ENCODE measurements at regions not wholly inside any gene's neighbourhood (a gene's known extent, or its start where the extent isn't known, plus 50 kb on each side); places are given as distances from the start of the nearest gene placed in this dataset.
"Not testable (repeated sequence)": the region's sequence is repeated elsewhere in the genome, so short reads cannot be mapped to it uniquely, and the experiment has no call there.

DNA sequence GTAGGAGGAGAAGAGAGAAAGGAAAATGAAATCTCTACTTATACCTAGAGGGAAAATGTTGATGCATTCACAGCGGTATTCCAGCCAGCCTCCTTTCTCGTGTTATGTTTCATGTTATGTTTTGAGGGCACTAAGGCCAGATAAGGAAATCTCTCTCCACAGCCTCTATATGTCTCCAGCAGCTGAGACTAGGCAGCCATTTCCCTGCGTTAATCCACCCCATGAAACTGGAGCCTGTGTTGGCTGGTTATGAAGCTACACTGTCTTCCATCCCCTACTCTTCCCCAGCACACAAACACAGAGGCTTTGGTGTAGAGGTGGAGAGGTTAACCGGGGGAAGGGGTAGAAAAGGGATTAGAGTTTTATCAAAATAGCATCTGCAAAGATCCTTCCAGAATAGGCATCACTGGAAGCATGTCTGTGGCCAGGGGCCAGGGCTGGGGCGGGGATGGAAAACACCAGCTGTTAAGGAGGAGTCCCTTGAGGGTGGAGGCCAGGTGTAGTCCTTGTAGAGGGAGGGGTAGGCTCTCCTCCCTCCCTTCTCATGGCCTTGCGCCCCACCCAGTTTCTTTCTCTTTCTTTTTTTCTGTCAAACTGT lies 100.9 kb upstream of the TNP1 start:
- DNase-seq = no peak

DNA sequence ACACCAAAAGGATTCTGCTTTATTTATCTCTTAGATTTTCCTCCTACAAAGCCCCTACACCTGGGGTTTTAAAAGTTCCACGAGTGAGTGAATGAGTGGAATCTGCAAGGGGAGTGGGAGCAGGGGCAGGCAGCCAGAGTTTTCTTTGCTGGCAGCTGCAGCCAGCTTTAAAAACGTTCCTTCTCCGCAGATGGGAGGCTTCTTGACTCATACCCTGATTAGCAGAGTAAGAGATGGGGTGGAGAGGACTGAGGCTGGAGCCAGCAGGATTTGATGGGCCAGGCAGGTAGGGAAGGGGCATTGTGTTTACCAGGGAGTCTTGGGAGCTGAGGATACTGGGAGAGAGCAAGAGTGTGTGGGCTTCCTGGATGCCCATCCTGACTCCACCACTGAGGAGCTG lies 99.6 kb upstream of the TNP1 start:
- DNase-seq = no peak

- no peak for DNase-seq
These were observed 97.1 kb upstream of the TNP1 start for GRCh38 chr2:216956820-216957493.

DNA sequence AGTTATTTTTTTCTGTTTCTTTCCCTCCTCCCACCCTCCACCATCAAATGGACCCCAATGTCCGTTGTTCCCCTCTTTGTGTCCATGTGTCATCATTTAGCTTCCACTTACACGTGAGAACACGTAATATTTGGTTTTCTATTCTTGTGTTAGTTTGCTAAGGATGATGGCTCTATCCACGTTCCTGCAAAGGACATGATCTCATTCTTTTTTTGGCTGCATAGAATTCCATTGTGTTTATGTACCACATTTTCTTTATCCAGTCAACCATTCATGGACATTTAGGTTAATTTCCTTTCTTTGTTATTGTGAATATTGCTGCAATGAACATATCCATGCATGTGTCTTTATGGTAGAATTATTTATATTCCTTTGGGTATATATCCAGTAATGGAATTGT lies 91.3 kb upstream of the TNP1 start:
- DNase-seq = no peak

DNA sequence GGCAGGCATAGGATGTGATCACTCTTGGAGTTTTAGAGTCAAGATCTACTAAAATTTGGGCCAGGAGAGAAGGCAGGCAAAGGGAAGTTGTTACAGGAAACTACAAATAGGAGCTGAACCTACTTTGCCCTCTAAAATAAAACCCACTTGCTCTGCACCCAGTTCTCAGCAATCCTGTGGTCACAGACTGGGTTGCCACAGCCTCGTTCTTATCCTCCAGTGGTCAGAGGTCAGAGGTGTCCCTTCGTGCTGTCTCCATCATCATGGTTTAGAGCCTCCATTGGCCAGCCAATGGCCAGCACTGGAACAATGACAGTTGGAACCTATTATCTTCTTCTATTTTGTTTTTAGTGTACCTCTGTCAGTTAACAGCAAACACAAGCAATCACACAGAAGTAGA lies 90.7 kb upstream of the TNP1 start:
- no peak for DNase-seq

DNA sequence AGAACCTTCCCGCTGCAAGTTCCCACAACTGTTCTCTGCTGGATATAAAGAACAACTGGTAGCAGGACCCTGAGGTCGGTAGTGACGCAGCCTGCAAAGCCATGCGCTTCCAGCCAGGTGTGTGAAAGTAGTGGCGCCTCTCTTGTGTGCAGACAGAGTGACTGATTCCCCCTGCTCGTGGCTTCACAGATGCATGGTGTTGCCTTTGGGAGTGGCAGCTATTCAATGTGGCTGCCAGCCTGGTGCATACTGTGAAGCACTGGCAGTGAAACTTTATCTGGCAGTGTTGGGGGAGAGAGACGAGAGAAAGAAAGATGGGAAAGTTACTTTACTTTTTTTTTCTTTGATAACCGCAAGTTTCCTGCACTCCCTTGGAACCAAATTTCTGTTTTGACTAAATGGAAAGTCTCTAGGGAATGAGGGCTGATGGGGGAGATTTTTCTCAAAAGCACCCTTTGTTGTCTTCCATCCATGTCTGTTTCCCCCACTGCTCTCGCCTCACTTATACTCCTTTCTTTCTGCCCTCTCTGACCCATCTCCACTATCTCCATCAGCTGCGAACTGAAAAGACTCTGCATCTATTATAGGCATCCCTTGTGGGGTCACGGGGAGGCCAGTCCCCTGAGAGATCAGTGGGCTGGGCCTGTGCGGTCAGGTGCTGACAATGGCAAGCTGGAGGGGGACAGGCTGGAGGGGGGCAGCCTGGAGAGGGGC lies 90.0 kb upstream of the TNP1 start:
- no peak for DNase-seq

DNA sequence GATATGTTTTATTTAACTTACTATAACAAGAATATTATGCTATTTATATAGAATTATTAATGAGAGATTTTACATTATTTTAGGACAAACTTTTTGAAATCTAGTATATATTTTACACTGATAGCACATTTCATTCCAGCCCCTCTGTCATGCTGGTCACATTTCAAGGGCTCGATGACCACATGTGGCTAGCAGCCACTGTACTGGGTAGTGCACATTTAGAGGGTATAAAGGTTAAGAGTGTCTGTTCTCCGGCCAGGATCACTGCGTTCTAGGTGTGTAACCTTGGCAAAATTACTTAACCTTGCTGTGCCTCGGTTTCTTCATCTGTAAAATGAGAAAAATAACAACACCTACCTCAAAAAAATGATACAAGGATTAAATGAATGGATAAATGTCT lies 87.2 kb upstream of the TNP1 start:
- no peak for DNase-seq

- no peak for DNase-seq
These were observed 84.9 kb upstream of the TNP1 start for GRCh38 chr2:216944733-216945132.

DNA sequence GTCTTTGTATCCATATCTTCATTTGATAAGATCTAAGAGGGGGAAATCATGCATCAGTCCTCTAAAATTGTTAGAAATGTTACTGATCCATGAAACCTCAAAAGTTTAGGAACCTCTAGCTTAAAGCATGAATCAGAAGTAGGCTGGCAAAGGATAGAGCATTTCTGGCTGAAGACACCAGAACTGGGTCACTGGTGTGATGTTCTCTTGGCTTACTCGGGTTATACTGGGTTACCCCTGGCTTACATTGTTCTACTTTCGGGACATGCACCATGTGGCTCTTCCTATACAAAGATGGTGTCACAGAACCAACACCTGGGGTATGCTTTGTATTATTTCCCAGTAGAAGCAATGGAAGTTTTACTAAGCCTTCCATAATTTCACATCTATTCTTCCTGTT lies 83.2 kb upstream of the TNP1 start:
- DNase-seq = no peak

GRCh38 chr2:216942465-216942864 lies 82.6 kb upstream of the TNP1 start:
- no peak for DNase-seq

GRCh38 chr2:216942016-216942415 lies 82.2 kb upstream of the TNP1 start:
- DNase-seq = no peak

GRCh38 chr2:216936954-216937357 lies 77.1 kb upstream of the TNP1 start:
- DNase-seq = no peak

DNA sequence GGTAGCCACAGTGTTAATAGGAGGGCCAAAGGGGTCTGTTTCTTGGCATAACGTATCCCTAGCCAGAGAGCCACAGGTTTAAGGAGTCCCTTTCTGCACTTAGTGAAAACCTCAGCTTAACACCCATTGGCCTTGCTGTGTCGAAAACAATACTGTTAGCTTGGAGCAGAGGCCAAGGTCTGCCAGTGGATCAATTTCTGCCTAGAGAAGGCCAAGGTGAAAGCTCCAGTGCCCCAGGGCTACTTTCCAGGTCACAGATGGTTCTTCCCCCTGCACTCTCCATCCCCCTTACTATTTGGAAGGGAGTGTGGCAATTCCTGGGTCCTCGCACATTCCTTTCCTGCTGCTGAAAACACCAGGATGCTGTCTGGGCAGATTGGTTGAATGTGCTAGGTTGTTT lies 74.8 kb upstream of the TNP1 start:
- no peak for DNase-seq

- DNase-seq = no peak
These were observed 74.3 kb upstream of the TNP1 start for GRCh38 chr2:216934151-216934550.

DNA sequence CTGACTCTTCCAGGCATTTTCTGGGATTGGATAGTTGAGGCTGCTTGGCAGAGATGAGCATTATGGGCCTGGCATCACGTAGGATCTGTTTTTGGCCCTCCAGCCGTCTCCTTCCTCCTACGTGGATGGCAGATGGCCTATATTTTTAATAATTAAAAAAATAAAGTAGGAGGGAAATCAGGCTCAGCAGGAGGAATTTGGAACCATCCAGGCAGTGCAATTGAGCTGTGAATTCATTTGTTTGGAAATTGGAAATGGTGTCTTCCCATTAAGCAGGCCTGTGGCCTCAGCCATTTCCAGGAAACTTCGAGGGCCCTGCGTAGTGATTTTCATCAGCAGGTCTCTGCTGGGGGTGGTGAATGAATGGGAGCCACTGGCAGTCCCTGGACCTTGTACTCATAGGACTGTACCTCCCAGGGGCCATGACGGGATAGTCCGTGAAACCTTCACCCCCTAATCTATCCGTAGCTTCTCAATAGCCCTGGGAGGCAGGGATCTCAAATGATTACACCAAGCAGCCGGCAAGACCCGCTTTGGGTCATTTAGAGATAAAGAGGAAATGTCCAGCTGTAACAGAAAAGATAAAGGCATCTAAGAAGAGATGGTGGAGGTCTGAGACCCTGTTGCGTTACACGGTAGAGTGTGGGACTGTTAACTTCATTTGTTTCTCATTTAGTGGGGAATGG lies 73.1 kb upstream of the TNP1 start:
- no peak for DNase-seq

DNA sequence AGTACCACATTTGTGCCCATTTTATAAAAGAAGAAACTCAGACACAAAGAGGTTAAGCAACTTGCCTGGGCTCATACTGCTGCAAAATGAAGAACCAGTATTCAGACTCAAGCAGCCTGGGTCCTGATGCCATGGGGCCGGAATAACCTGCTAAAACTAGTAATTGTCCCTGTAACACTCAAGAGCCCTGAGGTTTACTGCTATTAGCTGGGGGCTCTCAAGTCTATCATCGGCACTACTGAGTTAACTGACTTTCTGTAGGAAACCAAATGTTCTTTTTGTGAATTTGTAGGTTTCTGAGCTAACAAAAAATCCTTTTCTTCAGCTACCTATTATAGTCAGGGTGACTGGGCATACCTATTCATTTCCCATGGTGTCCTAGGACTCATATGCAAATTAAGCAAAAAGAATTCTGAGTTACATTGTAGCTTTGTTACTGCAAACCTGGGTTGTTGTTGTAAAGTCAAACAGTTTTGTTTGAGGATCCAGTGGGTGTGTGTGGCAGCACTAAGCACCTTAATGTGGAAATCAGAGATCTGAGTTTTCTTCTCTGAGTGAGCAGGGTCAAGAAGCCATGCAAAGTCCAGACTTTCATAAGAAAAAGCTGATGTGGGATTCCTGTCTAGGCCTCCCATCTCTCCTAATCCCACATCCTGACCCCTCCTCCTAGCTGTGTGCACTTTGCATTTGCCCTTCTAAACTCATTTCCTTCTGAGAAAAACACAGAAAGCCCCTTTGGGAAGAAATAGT lies 72.4 kb upstream of the TNP1 start:
- DNase-seq = no peak

DNA sequence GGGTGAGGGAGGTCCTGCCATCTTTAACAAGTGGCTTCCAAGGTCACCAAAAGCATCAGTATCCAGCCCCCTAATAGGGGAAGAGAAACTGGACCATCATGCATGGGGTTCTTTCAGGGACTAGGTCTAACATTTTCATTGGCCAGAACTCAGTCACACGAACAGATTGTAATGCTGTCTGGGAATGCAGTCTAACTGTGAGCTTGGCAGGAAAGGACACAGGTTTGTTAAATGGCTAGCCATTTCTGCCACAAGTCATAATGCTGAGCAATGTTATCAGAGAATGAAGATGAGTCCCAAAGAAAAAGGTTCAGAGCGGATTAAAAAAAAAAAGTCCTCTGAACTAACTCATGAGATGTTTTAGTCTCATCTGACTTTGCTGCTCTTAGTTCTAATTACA lies 70.9 kb upstream of the TNP1 start:
- DNase-seq = no peak

- not testable (repeated sequence) for DNase-seq
These were observed 69.5 kb upstream of the TNP1 start for GRCh38 chr2:216929338-216929737.

DNA sequence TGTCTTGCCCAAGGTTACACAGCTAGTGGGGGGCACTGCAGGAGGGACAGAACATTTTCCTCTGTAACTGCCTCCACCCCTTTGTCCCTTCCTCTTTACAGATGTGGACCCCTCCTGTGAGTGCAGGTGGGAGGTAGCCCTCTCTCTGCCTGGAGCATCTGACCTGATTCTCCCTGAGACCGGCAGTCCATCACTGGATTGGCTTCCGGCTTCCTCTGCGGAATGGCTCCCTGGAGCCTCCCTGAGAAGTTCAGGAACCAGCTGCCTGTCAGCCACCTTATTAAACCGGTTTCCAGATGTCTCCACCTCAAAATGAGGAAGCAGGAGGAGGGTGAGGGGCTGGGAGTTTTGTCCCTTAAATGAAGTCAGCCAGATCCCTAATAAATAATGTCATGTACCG lies 67.3 kb upstream of the TNP1 start:
- DNase-seq = no peak

- no peak for DNase-seq
These were observed 65.9 kb upstream of the TNP1 start for GRCh38 chr2:216925636-216926366.

DNA sequence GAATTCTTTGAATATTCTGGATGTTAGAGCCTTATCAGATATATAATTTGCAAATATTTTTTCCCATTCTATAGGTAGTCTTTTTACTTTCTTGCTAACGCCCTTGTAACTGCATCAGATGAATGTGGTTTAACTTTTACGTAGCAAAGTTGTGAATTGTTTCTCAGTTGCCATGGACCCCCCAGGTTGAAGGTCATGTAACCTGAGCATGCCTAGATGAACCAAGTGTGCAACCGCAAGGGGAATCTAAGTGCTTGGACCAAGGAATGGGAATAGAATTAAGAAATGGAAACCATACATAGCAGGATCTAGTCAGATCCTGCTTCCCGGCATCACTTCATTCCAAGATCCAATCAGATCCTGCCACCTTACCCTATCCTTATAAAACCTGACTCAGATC lies 65.1 kb upstream of the TNP1 start:
- DNase-seq = no peak

Data from nucleus accumbens (tissue), 56 donors.